SKM-1 treated with dmso at 0.1 percent for 144 hours (cell line): ENCODE measurements at regions not wholly inside any gene's neighbourhood (a gene's known extent, or its start where the extent isn't known, plus 50 kb on each side); places are given as distances from the start of the nearest gene placed in this dataset.
"Not testable (repeated sequence)": the region's sequence is repeated elsewhere in the genome, so short reads cannot be mapped to it uniquely, and the experiment has no call there.

Source experiments
- DNase-seq: peaks from one replicate; lab custom pipeline; 2025; ENCODE audit not compliant: unreplicated experiment; lab: John Stamatoyannopoulos, UW

DNA sequence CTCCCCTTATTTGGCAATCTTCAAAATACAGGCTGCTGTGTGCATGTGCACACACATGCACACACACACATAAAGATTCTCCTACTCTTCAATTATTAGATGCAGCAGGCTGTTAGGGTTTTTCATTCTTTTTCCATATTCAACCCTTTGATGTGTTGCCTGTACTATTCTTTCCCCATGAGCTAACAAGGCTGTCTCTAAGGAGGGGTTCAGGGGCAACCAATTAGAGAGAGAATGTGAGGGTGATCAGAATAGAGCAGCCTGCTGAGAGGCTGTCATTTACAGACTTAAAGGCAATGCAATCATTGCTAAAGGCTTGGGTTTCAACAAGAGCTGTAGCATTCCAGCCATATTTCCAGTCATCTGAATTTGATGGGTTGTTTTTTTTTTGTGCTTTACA, 467.4 kb upstream of the ID4 start:
- DNase-seq, result no peak

DNA sequence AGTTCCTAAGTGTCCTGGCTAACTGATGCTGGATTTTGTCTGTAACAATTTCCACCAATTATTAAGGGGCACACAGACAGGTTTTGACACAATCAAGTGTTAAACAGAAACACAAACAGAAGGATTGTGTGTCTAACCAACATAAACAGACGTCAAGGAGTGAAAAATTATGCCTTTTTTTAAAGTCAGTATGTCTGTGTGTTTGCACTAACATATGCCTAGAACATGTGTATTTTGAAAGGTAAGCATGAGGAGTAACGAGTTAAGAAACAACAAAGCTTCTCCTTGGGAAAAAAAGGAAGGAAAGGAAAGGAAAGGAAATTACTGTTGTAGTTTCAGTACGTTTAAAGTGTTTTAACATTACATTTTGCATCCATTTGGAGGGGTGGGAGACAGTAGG, 466.3 kb upstream of the ID4 start:
- no peak for DNase-seq

- no peak for DNase-seq
Measured at GRCh38 chr6:19375613-19376012, 461.6 kb upstream of the ID4 start.

GRCh38 chr6:19377722-19378121, 459.4 kb upstream of the ID4 start:
- no peak for DNase-seq

- no peak for DNase-seq
Measured at GRCh38 chr6:19380293-19380692, 456.9 kb upstream of the ID4 start.

DNA sequence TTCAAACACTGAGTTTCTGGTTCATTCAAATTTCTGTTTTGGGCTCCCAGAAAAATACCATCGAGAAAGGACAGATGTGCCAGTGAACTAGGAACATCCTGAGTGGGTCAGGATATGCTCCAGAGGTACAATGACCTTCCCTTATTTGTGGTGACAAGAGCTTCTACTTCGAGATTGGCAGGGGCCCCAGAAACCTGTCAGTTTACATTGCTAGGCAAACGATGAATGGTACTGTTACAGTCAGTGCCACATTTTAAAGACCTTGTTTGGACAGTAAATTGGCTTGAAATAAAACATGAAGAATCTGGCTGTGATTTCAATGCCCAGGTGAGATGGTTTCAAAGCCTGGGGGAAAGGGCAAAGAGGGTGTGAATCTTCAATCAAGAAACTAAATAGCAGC, 454.5 kb upstream of the ID4 start:
- DNase-seq, result no peak

DNA sequence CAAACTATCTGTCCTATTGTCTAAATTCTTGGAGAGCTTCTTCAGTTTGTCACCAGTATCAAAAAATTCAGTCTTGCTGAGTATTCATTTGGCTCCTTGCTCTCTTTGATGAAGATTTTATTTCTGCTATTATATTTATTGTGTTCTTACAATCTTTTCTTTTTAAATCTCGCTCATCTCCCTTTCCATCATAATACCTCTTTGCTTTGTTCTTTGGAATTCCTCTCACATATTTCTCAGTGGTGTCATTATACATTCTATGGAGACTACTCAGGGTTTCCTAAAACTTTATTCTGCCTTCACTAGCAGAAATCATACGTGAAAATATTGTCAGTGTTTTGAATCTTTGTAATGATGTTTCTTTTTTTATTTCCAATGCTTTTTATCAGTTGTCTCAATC, 445.2 kb upstream of the ID4 start:
- no peak for DNase-seq

GRCh38 chr6:19394051-19394450, 443.1 kb upstream of the ID4 start:
- DNase-seq, result no peak

GRCh38 chr6:19394687-19395086, 442.5 kb upstream of the ID4 start:
- no peak for DNase-seq

DNA sequence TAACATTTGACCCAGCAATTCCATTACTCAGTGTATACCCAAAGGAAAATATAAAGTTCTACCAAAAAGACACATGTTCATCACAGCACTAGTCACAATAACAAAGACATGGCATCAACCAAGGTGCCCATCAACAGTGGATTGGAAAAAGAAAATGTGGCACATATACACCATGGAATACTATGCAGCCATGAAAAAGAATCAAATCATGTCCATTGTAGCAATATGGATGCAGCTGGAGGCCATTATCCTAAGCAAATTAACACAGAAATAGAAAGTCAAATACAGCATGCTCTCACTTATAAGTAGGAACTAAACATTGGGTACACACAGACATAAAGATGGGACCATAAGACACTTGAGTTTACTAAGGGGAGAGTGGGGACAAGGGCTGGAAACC, 441.9 kb upstream of the ID4 start:
- no peak for DNase-seq

DNA sequence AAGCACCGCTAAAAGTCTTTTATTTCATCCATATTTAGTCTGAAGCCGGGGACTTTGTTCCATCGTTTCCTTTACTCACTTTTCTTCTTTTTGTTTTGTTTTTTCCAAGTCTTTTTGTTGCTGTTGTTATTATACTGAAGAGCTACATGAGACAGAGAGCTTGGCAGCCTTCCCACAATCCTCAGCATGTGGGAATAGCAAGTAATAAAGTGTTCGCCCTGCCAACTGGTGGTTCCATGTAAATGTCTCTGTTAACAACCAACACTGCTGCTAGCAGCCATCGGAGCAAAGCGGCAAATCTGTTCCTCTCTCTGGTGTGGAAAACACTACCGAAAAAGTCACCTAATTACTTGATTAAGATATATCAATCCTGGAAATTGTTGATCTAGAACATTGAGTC, 437.8 kb upstream of the ID4 start:
- no peak for DNase-seq

DNA sequence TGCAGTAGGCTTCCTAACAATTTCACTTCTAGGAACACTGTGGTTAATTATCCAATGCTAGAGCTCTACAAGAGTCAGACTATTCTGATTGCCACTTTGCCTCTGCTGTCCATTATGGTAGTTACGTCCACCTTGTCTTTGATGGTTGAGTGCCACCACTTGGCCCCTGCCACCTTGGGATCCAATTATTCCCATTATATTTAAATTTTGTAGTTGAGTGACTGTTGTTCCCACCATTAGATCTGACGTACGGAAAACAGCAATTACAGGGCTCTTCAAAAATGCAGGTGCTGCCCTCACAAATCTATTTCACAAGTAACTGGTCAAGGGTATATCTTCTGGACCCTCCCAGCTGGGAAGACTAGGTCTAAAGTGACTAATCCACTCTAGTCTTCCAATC, 432.3 kb upstream of the ID4 start:
- DNase-seq, result not testable (repeated sequence)

- DNase-seq, result no peak
Measured at GRCh38 chr6:19408331-19408730, 428.8 kb upstream of the ID4 start.

GRCh38 chr6:19410481-19410880, 426.7 kb upstream of the ID4 start:
- no peak for DNase-seq

DNA sequence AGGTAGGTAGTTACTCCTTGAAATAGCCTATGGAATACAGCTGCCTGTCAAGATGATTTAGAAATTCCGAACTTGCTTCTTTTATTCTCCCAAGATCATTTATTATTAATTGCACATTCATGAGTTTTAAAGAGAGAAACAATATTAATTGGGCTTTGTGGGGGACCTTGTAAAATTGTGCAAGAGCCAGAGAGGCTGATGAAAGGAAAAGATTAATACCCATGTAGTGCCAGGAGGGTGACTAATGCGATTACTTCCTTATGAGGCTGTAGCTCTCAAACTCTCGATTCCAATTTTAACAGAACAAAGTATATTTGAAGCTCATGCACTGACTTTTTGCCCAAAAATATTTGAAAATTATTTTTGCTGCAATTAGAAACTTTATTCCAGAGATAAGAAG, 423.8 kb upstream of the ID4 start:
- no peak for DNase-seq

DNA sequence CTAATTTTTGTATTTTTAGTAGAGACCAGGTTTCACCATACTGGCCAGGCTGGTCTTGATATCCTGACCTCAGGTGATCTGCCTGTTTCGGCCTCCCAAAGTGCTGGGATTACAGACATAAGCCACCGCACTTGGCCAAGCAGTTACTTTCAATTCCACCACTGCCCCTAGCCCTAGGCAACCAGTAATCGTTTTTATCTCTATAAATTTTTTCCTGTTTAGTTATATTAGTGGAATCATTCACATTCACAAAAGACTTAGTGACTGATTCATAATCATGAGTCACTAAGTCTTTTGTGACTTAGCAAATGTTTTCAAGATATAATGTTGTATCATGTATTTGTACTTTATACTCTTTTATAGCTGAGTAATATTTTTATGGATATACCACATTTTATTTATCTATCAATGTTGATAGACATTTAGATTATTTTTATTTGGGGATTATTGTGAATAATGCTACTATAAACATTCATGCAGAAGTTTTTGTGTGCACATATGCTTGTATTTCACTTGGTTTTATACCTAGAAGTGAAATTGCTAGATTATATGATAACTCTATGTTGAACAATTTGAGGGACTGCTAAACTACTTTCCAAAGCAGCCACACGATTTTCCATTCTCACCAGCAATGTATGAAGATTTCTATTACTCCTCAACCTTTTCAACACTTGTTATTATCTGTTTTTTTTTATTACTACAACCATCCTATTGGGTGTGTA, 421.4 kb upstream of the ID4 start:
- no peak for DNase-seq

DNA sequence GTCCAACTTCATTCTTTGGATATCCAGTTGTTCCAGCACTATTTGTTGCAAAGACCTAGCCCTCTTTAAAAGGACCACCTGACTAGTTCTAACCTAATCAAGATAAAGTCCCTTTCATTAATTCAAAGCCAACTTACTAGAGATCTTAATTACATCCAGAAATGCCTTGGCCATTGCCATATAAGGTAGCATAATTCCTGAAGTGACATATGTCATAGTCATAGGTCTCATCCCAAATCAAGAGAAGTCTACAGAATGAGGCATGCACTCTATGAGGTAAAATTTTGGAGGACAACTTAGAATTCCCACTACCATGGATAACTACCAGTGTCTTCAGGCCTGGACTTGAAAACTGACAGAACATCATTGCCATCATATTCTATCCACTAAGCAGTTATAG, 420.4 kb upstream of the ID4 start:
- DNase-seq, result no peak

- DNase-seq, result no peak
Measured at GRCh38 chr6:19417713-19418112, 419.5 kb upstream of the ID4 start.

GRCh38 chr6:19424853-19425252, 412.3 kb upstream of the ID4 start:
- no peak for DNase-seq

GRCh38 chr6:19427548-19427947, 409.6 kb upstream of the ID4 start:
- no peak for DNase-seq

GRCh38 chr6:19432966-19433498, 404.1 kb upstream of the ID4 start:
- no peak for DNase-seq

DNA sequence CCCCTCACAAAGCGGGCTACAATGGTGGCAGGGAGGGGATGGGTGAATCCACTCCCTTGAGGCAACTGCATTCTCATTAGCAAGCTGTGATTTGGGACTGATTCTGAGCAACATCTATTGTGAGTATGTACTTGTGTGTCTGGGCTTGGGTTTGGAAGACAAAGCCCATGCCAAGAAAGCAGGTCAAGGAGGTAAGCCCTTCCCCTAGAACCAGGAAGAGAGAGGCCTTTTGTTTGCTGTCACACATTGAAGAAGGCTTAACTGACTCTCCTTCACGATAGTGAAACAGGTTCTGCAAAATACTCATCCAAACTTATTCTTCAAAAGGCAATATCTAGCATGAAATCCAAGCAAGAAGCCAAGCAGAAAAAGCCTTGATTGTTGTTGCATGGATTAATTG, 403.1 kb upstream of the ID4 start:
- no peak for DNase-seq

- no peak for DNase-seq
Measured at GRCh38 chr6:19435755-19436154, 401.4 kb upstream of the ID4 start.
